Hepatocyte (in vitro differentiated cells): ENCODE measurements at regions not wholly inside any gene's neighbourhood (a gene's known extent, or its start where the extent isn't known, plus 50 kb on each side); places are given as distances from the start of the nearest gene placed in this dataset.

Source experiments
- DNase-seq: peaks from one replicate; pipeline ENCODE4 v3.0.0-alpha.2; 2016; ENCODE audit warnings: low spot score
- H2AFZ ChIP-seq: fragments of 200-600 bp; sonication (generic); 2 replicates; pipeline ENCODE4 v1.6.0; 2016; ENCODE audit warnings: antibody characterized with exemption, mild to moderate bottlenecking
- H3K27ac ChIP-seq: fragments of 200-600 bp; sonication (generic); 2 replicates; pipeline ENCODE4 v1.5.1; 2016; ENCODE audit warnings: mild to moderate bottlenecking
- H3K27me3 ChIP-seq: fragments of 200-600 bp; sonication (generic); 2 replicates; pipeline ENCODE4 v1.6.1; 2016
- H3K36me3 ChIP-seq: fragments of 200-600 bp; sonication (generic); replicated peaks from 2 replicates; pipeline ENCODE4 v1.5.1; 2016; ENCODE audit warnings: low read depth; ENCODE audit not compliant: insufficient read depth
- H3K4me1 ChIP-seq: fragments of 200-600 bp; sonication (generic); 2 replicates; pipeline ENCODE4 v1.5.1; 2016; ENCODE audit warnings: mild to moderate bottlenecking, moderate library complexity; ENCODE audit not compliant: insufficient read depth
- H3K4me2 ChIP-seq: fragments of 200-600 bp; sonication (generic); 2 replicates; pipeline ENCODE4 v1.6.0; 2016
- H3K4me3 ChIP-seq: fragments of 200-600 bp; sonication (generic); 2 replicates; pipeline ENCODE4 v1.5.1; 2016; ENCODE audit warnings: mild to moderate bottlenecking
- H3K79me2 ChIP-seq: fragments of 200-600 bp; sonication (generic); 2 replicates; pipeline ENCODE4 v1.6.0; 2017; ENCODE audit warnings: mild to moderate bottlenecking
- H3K9me2 ChIP-seq: fragments of 200-600 bp; sonication (generic); replicated peaks from 2 replicates; pipeline ENCODE4 v1.6.0; 2017; ENCODE audit warnings: mild to moderate bottlenecking; ENCODE audit not compliant: insufficient read depth
- H3K9me3 ChIP-seq: fragments of 200-600 bp; sonication (generic); 2 replicates; pipeline ENCODE4 v1.5.1; 2016; ENCODE audit warnings: low read depth, mild to moderate bottlenecking
- H4K20me1 ChIP-seq: fragments of 200-600 bp; sonication (generic); 2 replicates; pipeline ENCODE4 v1.6.0; 2016; ENCODE audit warnings: mild to moderate bottlenecking; ENCODE audit not compliant: insufficient read depth, poor library complexity, severe bottlenecking
- CTCF ChIP-seq: fragments of 200-600 bp; sonication (generic); IDR thresholded peaks from 2 replicates; pipeline ENCODE4 v1.5.1; 2016; ENCODE audit warnings: antibody characterized with exemption, mild to moderate bottlenecking; ENCODE audit not compliant: poor library complexity
- EZH2 ChIP-seq: fragments of 200-600 bp; sonication (generic); IDR thresholded peaks from 2 replicates; pipeline ENCODE4 v1.6.1; 2016; ENCODE audit warnings: antibody characterized with exemption, mild to moderate bottlenecking, borderline replicate concordance
- EZH2phosphoT487 ChIP-seq: fragments of 200-600 bp; sonication (generic); IDR thresholded peaks from one replicate; pipeline ENCODE4 v1.6.1; 2018; ENCODE audit warnings: antibody characterized with exemption, mild to moderate bottlenecking, low read depth, moderate library complexity; ENCODE audit not compliant: unreplicated experiment, severe bottlenecking
- WGBS: methylation state at CpG from one replicate; pipeline ENCODE4 v1.1.6; 2016; ENCODE audit warnings: low lambda C conversion rate; ENCODE audit errors: missing lambda C conversion rate; 5-methylcytosine and 5-hydroxymethylcytosine counted together

DNA sequence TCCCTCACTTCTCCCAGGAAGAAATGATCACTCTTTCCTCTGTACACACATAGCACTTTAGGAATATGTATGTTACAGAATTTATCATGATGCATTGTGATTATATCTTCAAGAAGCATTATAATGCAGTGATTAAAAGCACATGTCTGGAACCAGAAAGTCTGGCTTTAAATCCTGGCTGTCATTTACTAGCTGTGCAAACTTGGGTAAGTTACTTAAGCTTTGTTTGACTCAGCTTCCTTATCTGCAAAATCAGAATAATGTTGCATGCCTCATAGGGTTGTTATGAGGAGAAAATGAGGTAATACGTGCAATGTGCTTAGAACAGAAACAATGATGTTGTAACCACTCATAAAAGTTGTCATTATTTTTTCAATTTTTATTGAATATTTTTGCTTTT lies 156.3 kb upstream of the ZKSCAN2 start:
- peak; percentile 37 for DNase-seq
- H2AFZ ChIP-seq: no peak overlapping the region
- TF ChIP-seq EZH2phosphoT487: no peak
- no peak for TF ChIP-seq CTCF
- no peak for TF ChIP-seq EZH2
- H3K36me3 ChIP-seq: no peaks in the 10 kb centered on the region
- no peaks in the 10 kb centered on the region for H3K9me2 ChIP-seq
- no peak overlapping the region for H3K4me2 ChIP-seq
- no peak overlapping the region for H3K4me3 ChIP-seq
- H3K79me2 ChIP-seq: no peaks in the 10 kb centered on the region
- no peaks in the 10 kb centered on the region for H3K27me3 ChIP-seq
- H3K27ac ChIP-seq: peak overlapping the region; percentile 53
- H3K9me3 ChIP-seq: no peaks in the 10 kb centered on the region
- peaks cover 6% of the 10 kb centered on the region for H3K4me1 ChIP-seq
- H4K20me1 ChIP-seq: no peaks in the 10 kb centered on the region
- WGBS: 7% methylated on average over 1 of the region's 1 CpG

GRCh38 chr16:25413133-25413532 lies 155.5 kb upstream of the ZKSCAN2 start:
- H3K4me1 ChIP-seq: peaks cover 6% of the 10 kb centered on the region
- TF ChIP-seq CTCF: no peak
- TF ChIP-seq EZH2: no peak
- no peak for TF ChIP-seq EZH2phosphoT487
- peak overlapping the region; percentile 38 for H3K27ac ChIP-seq
- DNase-seq: no peak
- H3K4me2 ChIP-seq: no peak overlapping the region
- H3K79me2 ChIP-seq: no peaks in the 10 kb centered on the region
- H3K4me3 ChIP-seq: no peak overlapping the region
- H3K27me3 ChIP-seq: no peaks in the 10 kb centered on the region
- no peaks in the 10 kb centered on the region for H4K20me1 ChIP-seq
- H3K9me2 ChIP-seq: no peaks in the 10 kb centered on the region
- H2AFZ ChIP-seq: no peak overlapping the region
- H3K36me3 ChIP-seq: no peaks in the 10 kb centered on the region
- no peaks in the 10 kb centered on the region for H3K9me3 ChIP-seq

- H3K27ac ChIP-seq: no peak overlapping the region
- 51% methylated on average over 8 of the region's 8 CpGs for WGBS
- H3K4me2 ChIP-seq: no peak overlapping the region
- no peaks in the 10 kb centered on the region for H3K9me2 ChIP-seq
- no peak overlapping the region for H2AFZ ChIP-seq
- no peaks in the 10 kb centered on the region for H3K79me2 ChIP-seq
- H3K4me3 ChIP-seq: no peak overlapping the region
- H3K36me3 ChIP-seq: no peaks in the 10 kb centered on the region
- H3K4me1 ChIP-seq: peaks cover 6% of the 10 kb centered on the region
- no peak for DNase-seq
- H3K27me3 ChIP-seq: no peaks in the 10 kb centered on the region
- H4K20me1 ChIP-seq: no peaks in the 10 kb centered on the region
- no peaks in the 10 kb centered on the region for H3K9me3 ChIP-seq
- TF ChIP-seq CTCF (no peak), EZH2 (no peak), EZH2phosphoT487 (no peak)
Measured at GRCh38 chr16:25411396-25412081, 153.9 kb upstream of the ZKSCAN2 start.

GRCh38 chr16:25403852-25404251 lies 146.2 kb upstream of the ZKSCAN2 start:
- Histone ChIP-seq H3K27me3 (no peaks in the 10 kb centered on the region), H3K4me3 (no peak overlapping the region), H4K20me1 (no peaks in the 10 kb centered on the region), H3K4me2 (no peak overlapping the region), H3K9me3 (no peaks in the 10 kb centered on the region), H3K79me2 (no peaks in the 10 kb centered on the region), H3K27ac (no peak overlapping the region), H3K36me3 (no peaks in the 10 kb centered on the region), H2AFZ (no peak overlapping the region), H3K4me1 (no peaks in the 10 kb centered on the region), H3K9me2 (no peaks in the 10 kb centered on the region)
- no peak for DNase-seq
- 95% methylated on average over 1 of the region's 1 CpG for WGBS
- TF ChIP-seq EZH2: no peak
- TF ChIP-seq CTCF: no peak
- TF ChIP-seq EZH2phosphoT487: no peak
